ENCODE measurements at regions not wholly inside any gene's neighbourhood (a gene's known extent, or its start where the extent isn't known, plus 50 kb on each side); places are given as distances from the start of the nearest gene placed in this dataset.

DNA sequence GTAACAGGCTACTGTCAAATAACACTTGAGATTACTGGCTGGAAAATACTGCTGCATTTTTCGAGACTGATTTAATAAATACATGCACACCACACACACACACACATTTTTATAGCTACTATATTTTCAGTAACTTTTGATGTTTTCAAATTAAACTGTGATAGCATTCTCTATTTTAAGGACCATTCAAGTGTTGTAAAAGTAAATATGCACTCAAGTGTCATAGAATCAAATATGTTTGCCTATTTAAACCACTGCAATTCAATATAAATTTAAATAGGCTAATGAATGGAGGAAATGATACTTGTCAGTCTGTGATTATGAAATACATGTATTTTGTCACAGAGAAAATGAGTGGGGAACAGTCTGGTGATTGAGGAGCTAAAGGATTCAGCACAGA is 86.7 kb upstream of the TUBA3C start (continued):
- TF ChIP-seq, protein P1, sequence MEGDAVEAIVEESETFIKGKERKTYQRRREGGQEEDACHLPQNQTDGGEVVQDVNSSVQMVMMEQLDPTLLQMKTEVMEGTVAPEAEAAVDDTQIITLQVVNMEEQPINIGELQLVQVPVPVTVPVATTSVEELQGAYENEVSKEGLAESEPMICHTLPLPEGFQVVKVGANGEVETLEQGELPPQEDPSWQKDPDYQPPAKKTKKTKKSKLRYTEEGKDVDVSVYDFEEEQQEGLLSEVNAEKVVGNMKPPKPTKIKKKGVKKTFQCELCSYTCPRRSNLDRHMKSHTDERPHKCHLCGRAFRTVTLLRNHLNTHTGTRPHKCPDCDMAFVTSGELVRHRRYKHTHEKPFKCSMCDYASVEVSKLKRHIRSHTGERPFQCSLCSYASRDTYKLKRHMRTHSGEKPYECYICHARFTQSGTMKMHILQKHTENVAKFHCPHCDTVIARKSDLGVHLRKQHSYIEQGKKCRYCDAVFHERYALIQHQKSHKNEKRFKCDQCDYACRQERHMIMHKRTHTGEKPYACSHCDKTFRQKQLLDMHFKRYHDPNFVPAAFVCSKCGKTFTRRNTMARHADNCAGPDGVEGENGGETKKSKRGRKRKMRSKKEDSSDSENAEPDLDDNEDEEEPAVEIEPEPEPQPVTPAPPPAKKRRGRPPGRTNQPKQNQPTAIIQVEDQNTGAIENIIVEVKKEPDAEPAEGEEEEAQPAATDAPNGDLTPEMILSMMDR (IDR thresholded peaks at IDR 0.05; ENCODE audit: low read depth, low read length, missing input control), result no peak
- no peak for TF ChIP-seq SP1 (IDR thresholded peaks at IDR 0.05)
- TF ChIP-seq, protein P2, sequence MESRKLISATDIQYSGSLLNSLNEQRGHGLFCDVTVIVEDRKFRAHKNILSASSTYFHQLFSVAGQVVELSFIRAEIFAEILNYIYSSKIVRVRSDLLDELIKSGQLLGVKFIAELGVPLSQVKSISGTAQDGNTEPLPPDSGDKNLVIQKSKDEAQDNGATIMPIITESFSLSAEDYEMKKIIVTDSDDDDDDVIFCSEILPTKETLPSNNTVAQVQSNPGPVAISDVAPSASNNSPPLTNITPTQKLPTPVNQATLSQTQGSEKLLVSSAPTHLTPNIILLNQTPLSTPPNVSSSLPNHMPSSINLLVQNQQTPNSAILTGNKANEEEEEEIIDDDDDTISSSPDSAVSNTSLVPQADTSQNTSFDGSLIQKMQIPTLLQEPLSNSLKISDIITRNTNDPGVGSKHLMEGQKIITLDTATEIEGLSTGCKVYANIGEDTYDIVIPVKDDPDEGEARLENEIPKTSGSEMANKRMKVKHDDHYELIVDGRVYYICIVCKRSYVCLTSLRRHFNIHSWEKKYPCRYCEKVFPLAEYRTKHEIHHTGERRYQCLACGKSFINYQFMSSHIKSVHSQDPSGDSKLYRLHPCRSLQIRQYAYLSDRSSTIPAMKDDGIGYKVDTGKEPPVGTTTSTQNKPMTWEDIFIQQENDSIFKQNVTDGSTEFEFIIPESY (IDR thresholded peaks at IDR 0.05), result no peak
- TF ChIP-seq YY1 (IDR thresholded peaks at IDR 0.05), result no peak
- no peak for TF ChIP-seq FOXA2 (IDR thresholded peaks at IDR 0.05)
- no peak for TF ChIP-seq EGR1 (IDR thresholded peaks at IDR 0.05; ENCODE audit: low read depth in 2 of 2)
- no peak for TF ChIP-seq JUND (IDR thresholded peaks at IDR 0.05)
- no peak for TF ChIP-seq FOXA1 (IDR thresholded peaks at IDR 0.05)
- TF ChIP-seq HNF4G (IDR thresholded peaks at IDR 0.05), result no peak

DNA sequence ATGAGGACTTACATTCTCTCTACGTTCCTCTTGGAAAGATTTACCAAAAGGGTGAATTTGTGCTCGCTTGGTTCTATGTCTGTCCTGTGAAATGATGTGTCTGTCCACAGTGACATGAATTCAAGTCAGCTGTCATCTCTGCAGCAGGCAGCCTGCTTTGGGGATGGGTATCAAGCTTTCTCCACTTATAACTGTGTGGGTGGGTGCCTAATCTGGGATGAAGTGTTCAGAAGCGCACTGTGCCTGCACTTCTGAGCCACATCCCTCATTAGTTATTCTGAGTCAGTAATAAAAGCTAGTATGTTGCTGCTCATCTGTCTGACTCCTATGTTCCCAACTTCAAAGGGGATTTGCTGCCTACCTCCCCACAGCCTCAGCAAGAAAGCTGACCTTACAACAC is 86.1 kb upstream of the TUBA3C start:
- Histone ChIP-seq H3K36me3 (ENCODE audit: control insufficient read depth in 4 of 4, insufficient read depth in 3 of 4, low read depth in 1 of 4, low read length in 3 of 4) (no peaks in the 10 kb centered on the region), H3K27me3 (ENCODE audit: control insufficient read depth in 4 of 4, insufficient read depth in 4 of 4, low read length in 3 of 4) (no peaks in the 10 kb centered on the region), H3K4me3 (ENCODE audit: low read depth in 1 of 3, low read length in 3 of 3) (no peak overlapping the region), H3K4me1 (ENCODE audit: control insufficient read depth in 4 of 4, insufficient read depth in 4 of 4, low read length in 3 of 4) (no peaks in the 10 kb centered on the region), H3K9me3 (ENCODE audit: control insufficient read depth in 4 of 4, low read length in 3 of 4) (peaks cover 0 to 2% (median 0%) of the 10 kb centered on the region in 4 donors), H3K9ac (ENCODE audit: low read depth in 1 of 2, low read length in 2 of 2) (no peak overlapping the region), H3K27ac (ENCODE audit: low read depth in 1 of 2, low read length in 2 of 2) (no peak overlapping the region)
- TF ChIP-seq SP1 (IDR thresholded peaks at IDR 0.05) (no peak), NR2F2 (IDR thresholded peaks at IDR 0.05) (no peak), HNF4A (conservative IDR thresholded peaks at IDR 0.05) (no peak), MAX (IDR thresholded peaks at IDR 0.05) (no peak)
- no peak for DNase-seq (ENCODE audit: low spot score)
- 63% methylated on average over 3 of the region's 3 CpGs for WGBS

DNA sequence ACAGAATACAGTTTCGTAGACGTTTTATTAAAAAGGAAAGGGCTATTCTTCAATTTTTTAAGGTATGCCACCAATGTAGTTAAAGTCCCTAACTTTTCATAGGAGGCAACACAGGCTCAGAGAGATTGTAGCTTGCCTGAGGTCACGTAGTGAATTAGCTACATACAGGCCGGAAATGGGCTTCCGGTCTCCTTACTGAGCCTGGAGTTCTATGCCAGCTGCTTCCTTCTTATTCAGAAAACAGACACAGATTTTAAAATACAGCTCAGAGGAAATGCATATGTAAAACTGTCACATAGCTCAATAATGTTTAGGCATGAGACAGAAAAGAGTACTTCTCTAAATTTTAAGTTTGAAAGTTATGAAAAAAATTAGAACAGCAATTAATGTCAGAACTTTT is 85.4 kb upstream of the TUBA3C start:
- no peak overlapping the region for H3K27ac ChIP-seq (ENCODE audit: low read depth in 1 of 2, low read length in 2 of 2)
- no peak overlapping the region for H3K9ac ChIP-seq (ENCODE audit: low read depth in 1 of 2, low read length in 2 of 2)
- H3K9me3 ChIP-seq (ENCODE audit: control insufficient read depth in 4 of 4, low read length in 3 of 4), result peaks cover 0 to 2% (median 0%) of the 10 kb centered on the region in 4 donors
- no peak for DNase-seq (ENCODE audit: low spot score)
- H3K36me3 ChIP-seq (ENCODE audit: control insufficient read depth in 4 of 4, insufficient read depth in 3 of 4, low read depth in 1 of 4, low read length in 3 of 4), result no peaks in the 10 kb centered on the region
- WGBS, result 67% methylated on average over 5 of the region's 5 CpGs
- TF ChIP-seq FOXA2 (IDR thresholded peaks at IDR 0.05), result no peak
- TF ChIP-seq, protein P2 (IDR thresholded peaks at IDR 0.05), result no peak
- TF ChIP-seq, protein P1 (IDR thresholded peaks at IDR 0.05; ENCODE audit: low read depth, low read length, missing input control), result no peak
- TF ChIP-seq, protein P3, sequence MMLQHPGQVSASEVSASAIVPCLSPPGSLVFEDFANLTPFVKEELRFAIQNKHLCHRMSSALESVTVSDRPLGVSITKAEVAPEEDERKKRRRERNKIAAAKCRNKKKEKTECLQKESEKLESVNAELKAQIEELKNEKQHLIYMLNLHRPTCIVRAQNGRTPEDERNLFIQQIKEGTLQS (IDR thresholded peaks at IDR 0.05), result no peak
- TF ChIP-seq HNF4A (conservative IDR thresholded peaks at IDR 0.05), result no peak
- no peak for TF ChIP-seq SP1 (IDR thresholded peaks at IDR 0.05)
- TF ChIP-seq FOXA1 (IDR thresholded peaks at IDR 0.05), result no peak
- no peaks in the 10 kb centered on the region for H3K27me3 ChIP-seq (ENCODE audit: control insufficient read depth in 4 of 4, insufficient read depth in 4 of 4, low read length in 3 of 4)
- no peak overlapping the region for H3K4me3 ChIP-seq (ENCODE audit: low read depth in 1 of 3, low read length in 3 of 3)
- H3K4me1 ChIP-seq (ENCODE audit: control insufficient read depth in 4 of 4, insufficient read depth in 4 of 4, low read length in 3 of 4), result no peaks in the 10 kb centered on the region

Data from liver (tissue), 8 donors.